Activated gamma-delta T cell (primary cell): ENCODE measurements at regions not wholly inside any gene's neighbourhood (a gene's known extent, or its start where the extent isn't known, plus 50 kb on each side); places are given as distances from the start of the nearest gene placed in this dataset.

Experiments
- DNase-seq: peaks from one replicate; lab custom pipeline; 2025; lab: John Stamatoyannopoulos, UW

- no peak for DNase-seq
These were observed 278.3 kb downstream of the SEC14L1 start for GRCh38 chr17:77419095-77419494.

DNA sequence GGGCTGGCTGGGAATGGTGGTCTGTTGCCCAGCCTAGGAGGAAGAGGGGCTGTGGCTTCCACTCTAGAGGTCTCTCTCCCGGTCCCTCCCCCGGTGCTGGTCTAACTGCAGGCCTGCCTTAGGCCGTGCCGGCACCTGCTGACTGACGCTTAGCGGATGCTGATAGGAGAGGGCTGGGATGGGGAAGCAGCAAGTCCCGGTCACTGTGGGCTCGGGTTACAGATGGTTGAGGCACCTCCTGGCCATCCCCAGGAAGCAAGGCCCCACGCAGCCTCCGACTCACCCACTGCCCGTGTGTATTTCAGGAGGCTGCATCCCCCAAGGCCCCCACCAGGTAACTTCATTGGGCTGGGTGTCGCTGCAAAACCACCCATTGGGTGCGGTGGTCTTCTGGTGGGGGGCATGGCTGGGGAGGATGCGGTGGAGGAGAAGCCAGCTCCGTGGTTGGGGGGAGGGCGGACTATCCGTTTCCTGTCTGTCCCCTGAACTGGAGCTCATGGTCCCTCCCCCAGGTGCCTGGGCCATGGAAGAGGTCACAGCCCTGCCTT lies 278.9 kb downstream of the SEC14L1 start:
- DNase-seq = no peak

- DNase-seq = no peak
These were observed 279.5 kb downstream of the SEC14L1 start for GRCh38 chr17:77420095-77420803.

DNA sequence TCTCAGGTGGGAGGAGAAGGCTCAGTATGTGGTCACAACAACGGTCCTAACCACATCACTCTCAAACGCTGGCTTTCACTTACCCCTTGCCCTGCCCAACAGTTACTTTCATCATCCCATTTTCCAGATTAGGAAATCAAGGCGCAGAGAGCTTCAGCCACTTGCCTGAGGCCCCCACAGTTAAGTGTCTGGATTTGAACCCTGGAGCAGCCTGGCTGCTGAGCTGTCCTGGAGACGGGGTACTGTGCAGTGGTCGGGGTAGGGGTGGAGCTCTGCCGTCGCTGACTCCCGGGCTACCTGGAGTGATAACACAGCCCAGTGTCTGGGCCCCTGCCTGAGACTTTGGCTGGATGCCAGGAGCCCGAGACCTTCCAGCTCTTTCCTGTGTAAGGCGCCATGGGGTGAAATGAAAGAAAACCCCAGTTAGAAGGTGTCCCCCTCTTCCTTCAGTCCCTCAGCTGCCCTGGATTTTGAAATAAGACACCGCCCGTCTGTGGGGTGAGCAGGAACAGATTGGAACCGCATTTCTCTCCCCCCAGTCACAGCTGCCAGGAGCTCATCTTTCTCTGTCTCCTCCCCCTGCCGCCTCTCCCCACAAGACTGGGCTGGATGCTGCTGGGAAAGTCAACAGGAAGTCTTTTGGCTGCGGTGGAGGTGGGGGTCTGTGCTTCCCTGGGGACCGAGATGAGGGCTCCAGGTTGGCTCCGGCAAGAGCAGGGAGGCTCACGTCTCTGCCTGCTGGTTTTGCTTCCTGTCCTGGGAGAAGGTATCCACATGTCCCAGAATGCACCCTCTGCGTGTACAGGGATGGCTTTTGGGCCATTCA lies 280.2 kb downstream of the SEC14L1 start:
- DNase-seq = no peak

- DNase-seq = no peak
These were observed 280.8 kb downstream of the SEC14L1 start for GRCh38 chr17:77421630-77421972.

DNA sequence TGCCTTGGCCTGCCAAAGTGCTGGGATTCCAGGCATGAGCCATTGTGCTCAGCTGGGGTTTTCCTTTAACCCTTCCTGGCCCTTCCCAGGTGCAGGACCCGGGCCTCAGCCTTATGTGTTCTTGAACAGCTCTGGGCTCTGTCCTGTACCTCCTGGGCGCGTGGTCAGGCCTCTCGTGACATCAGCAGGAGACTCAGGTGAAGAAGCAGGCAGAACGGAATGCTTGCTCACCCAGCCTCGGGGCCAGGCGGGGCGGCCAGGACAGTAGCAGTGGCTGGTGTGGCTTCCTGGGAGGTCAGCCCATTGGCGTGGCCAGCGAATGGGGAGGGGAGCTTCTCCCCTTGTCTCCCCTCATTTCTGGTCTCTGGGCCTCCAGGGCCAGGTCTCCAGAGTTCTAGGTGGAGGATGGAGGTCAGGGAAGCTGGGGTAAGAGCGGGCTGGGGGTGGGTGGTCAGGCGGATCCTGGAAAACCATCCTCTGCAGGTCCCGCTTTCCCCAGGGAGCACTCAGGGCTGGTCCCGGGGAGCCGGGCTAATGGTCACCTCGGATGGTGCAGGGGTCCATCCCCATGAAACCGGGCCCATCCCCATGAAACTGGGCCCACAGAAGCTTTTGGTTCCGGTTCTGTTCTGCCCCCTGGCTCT lies 281.5 kb downstream of the SEC14L1 start:
- no peak for DNase-seq

DNA sequence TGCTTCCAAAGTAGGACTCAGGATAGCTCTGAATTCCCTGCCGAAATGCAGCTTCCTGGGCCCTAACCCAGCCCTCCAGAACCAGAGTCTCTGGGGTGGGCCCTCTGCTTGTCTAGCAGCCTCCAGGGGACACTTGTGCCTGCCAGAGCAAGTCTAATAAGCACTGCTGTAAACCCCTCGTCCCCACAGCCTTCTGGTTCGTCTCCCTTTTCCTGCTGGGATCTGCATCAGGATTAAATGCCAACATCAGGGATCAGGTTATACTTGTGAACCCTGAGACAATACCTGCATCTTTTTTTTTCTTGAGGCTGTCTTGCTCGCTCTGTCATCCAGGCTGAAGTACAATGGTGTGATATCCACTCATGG lies 282.0 kb downstream of the SEC14L1 start:
- no peak for DNase-seq

- no peak for DNase-seq
These were observed 283.1 kb downstream of the SEC14L1 start for GRCh38 chr17:77423589-77424451.

GRCh38 chr17:77424585-77425344 lies 284.0 kb downstream of the SEC14L1 start:
- no peak for DNase-seq

- DNase-seq = no peak
These were observed 284.6 kb downstream of the SEC14L1 start for GRCh38 chr17:77425348-77425747.

DNA sequence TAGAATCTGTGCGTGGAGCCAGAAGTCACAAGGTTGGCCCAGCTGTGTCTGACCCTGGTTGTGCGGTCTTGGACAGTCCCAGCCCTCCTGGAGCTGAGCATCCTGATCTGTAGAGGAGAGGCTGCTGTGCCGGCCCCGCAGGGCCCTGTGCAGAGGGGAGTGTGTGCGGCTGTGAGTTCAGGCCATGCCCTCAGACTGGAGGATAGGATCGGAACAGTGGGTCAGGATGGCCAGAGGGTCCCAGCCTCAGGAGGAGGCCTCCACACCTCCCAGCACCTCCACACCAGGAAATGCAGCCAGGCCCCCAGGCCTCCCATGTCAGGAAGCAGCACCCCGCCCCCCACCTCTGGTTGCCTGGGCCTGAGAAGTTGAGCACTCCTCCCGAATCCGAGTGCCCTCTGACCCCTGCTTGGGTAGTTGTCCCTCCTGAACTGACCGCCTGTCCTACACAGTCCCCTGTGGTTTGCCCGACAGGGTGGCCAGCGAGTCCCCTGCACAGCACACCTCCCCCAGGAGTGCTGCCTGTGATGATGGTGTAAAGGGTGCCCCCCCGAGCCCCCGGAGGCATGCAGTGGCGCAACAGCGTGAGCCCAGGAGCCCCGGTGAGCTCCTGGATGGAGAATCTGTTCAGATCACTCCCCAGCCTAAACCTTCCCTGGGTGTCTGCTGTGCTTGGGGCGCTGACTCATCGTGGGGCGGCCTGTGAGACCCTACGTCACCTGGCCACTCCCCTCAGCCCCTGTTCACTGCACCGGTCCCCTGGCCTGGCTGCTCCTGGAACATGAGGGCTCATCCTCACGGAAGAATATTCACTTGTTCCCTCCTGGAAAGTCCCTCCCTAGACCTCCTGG lies 285.2 kb downstream of the SEC14L1 start:
- DNase-seq = no peak

DNA sequence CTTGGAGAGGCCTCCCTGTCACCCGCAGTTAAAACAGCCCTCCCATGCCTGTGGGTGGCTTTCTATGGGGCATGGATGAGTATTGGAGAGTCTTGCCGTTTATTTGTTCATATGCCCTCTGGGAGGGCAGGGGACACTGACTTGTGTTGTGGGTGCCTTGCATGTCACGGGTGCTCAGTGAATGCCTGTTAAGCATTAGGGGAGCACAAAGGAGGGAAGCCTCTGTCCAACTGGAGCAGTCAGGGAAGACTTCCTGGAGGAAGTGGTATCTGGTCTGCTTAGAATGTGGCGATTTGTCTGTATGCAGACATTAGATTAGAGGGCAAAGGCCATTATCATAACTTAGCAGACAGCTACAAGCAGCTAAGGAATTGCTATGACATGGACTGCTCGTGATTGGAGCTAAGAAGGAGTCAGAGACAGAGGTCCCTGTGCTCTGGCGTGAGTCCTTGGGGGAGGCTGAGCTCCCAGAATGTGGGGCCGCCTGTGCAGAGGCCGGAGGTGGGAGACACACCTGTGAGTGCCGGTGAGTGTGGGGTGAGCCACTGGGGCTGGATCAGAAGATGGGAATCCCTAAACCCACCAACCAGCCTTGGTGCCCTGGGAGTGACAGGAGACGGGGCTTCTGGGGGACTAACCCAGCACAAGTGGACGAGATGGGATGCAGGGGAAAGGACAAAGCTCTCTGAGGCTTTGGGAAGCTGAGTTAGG lies 286.1 kb downstream of the SEC14L1 start:
- no peak for DNase-seq

DNA sequence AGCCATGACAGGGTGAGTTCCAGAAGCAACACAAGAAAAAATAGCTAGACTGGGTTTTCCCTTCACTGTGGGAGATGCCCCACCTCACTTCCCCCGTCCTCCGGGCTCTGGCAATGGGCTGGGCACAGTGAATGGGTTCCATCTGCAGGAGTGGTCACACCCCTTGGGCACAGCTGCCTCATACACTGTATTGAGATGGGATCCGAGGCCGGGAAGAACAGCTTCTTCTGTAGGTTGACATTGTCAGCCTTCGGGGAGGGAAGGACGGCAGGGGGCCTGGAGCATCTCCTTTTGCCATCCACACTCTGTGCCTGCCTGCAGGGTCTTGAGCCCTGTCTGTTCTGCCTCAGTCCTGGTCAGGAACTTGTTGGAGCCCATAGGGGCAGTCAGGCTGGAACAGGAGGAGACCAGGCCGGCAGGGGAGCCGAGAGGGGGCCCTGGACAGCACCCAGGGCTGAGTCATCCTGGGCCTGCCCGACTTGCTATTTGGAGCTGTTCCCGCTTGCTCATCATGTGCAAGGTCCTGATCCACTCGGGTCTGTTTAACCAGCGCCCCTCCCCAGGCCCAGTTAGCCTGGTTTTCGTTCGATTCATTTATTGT lies 286.7 kb downstream of the SEC14L1 start:
- no peak for DNase-seq

DNA sequence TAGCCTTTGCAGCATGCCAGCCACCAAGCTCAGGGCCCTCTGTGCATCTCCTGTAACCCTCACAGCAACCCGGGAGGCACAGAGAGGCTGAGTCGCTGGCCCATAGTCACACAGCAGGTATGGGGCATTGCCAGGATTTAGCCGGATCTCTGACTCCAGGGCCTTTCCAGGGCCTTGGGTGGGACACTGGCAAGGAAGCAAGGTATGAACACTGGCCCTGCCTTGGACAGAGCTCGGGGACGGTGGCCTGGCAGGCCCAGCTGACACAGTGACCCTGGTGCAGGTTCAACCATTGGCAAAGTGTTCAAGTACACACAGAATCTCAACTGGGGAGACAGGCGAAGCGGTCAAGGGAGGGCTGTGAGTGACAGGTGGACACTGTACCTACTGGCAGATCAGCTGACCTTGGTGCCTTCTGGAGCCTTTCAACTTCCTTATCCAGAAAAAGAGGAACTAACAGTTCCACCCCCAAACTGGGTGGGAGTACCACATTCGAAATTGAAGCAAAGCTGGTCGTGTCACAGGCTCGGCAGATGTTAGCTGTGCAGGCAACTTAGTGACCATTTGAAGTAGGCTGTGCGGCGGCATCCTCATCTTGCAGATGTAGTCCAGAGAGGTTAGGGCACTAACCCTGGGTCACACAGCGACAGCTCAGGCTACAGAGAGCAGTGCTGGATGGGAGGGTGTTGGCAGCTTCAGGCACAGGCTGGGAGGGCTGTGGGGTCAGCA lies 287.4 kb downstream of the SEC14L1 start:
- no peak for DNase-seq

DNA sequence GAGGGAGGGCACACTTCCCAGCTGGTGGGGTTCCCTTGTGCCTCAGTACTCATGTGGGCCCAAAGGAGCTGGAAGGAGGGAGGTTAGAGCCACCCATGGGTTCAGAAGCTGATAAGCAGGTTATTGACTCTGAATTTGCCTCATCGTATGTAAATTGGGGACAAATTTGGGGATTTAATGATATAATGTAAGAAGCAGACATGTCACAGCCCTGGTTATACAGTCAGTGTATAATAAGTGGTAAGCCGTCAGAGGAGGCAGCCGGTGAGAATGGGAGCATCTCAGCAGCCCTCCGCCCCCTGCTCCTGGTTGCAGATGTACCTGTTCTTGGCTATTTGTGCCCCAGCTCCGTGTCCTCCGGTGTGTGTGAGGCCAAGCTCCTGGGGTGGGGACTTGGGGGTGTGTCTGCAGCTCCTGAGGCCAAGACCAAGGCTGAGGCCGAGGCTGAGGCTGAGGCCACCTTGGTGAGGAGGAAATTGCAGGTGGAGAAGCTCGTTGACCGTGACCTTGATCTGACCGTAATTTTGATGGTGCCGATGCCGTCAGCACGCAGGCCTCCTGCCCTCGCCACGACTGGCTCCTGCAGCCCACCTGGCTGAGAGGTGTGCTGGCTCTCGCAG lies 288.1 kb downstream of the SEC14L1 start:
- DNase-seq = no peak

DNA sequence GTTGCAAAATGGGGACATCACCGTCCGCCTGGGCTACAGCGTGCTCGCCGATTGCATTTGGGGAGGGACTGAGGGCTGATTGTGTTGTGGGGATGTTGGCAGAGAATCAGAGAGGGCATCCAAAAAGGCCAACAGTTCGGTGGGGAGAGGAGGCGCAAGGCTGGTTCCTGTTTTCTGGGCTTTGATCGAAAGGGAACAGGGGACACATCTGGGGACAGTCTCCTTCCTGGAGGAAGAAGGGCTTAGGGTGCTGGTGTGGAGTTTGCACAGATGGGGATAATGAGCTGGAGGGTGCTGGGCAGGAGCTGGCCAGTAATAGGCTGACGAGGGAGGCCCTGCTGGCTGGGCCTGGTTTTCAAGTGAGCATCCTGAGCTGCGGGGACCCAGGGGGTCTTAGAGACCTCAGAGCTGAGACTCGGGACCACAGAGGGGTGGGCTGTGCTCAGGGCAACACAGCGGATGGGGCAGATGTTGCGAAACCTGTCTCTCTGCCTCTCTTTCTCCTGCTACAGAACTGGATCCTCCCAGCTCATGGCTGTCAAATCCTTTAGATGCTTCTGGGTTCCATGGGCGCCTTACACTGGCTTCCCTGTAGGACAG lies 288.7 kb downstream of the SEC14L1 start:
- DNase-seq = no peak

GRCh38 chr17:77429969-77430752 lies 289.4 kb downstream of the SEC14L1 start:
- DNase-seq = no peak
